ENCODE measurements at regions not wholly inside any gene's neighbourhood (a gene's known extent, or its start where the extent isn't known, plus 50 kb on each side); places are given as distances from the start of the nearest gene placed in this dataset.
"Not testable (repeated sequence)": the region's sequence is repeated elsewhere in the genome, so short reads cannot be mapped to it uniquely, and the experiment has no call there.

DNA sequence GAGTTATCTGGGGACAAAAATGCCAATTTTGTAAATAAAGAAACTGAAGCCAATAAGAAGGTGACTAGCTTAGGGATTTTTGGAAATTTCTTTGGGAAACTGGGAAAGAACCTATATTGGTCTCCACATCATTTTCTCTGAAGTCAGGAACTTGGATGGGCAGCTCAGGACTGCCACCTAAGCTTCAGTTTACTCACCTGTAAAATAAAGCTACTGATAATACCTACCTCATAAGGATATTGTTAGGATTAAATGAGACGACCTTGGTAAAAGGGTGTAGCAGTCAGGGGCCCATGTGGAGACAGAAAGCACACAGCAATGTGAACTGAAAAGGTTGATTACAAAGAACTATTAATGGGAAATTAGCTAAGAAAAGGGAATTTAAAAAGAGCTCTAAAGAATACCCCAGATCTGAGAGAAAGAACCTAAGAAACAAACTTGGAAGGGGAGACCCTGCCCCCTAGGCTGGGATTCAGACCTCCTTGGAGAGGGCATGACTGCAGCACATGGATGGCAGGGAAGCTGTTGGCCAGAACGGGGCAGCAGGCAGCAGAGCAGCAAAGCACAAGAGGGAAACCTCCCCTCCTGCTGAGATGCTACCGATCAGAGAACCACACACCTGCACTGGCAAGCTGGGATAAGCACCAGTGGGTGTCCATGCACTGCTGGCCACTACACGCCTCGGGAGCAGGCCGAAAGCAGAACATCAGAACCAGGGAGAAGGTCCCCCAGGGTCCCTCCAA is 83.7 kb upstream of the THBS1 start:
- no peak for DNase-seq

- no peak for DNase-seq
Measured at GRCh38 chr15:39497759-39498565, 82.9 kb upstream of the THBS1 start.

GRCh38 chr15:39498629-39499028 is 82.2 kb upstream of the THBS1 start:
- no peak for DNase-seq

DNA sequence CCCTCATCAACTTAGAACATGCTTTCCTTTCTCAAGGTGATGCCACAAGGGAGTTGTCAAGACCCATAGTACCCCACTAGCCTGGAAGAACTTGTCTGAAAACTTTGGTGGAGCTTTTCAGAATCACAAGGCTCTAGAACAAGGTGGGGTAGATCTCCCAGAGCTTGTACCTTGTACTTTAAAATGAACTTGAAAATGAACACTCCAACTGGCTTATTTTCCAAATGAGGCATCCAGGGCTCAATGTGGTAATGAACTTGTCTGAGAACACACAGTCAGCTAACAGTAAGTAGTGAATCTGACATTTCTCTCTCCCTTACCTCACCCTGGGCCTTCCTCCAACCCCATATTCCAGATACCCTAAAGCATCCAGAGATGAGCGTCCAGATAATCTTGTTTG is 81.8 kb upstream of the THBS1 start:
- no peak for DNase-seq

- DNase-seq, result no peak
Measured at GRCh38 chr15:39499681-39500080, 81.2 kb upstream of the THBS1 start.

DNA sequence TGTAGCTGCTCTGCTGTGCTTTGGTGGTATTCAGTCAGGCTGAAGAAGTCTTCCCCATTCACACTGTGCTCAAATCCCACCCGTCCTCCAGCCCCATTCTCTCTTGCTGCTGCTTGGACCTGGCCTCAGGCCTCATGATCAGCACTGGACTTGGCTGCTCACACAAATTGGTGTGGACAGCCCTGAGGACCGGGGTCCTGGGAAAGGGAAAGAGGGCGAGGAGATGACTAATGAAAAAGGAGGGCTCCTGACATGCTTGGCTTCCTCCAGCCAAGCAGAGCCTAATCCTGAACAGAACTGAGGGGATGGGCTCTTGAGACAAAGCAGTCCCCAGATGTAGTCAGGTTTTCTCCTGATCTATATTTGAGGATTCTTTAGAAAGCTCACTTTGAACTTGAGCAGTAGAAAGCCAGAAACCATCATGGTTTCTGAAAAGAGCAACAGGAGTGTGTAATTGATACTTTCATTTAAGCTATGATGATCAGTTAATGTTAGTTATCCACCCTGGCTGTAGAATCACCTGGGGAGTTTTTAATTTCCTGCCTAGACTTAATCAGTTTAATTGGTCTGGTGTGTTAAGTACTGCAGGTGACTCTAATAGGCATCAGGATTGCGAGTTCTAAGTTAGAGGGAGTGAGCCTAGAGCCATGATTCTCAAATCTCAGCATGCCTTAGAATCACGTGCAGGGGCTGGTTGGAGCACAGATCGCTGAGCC is 79.4 kb upstream of the THBS1 start:
- DNase-seq, result no peak

DNA sequence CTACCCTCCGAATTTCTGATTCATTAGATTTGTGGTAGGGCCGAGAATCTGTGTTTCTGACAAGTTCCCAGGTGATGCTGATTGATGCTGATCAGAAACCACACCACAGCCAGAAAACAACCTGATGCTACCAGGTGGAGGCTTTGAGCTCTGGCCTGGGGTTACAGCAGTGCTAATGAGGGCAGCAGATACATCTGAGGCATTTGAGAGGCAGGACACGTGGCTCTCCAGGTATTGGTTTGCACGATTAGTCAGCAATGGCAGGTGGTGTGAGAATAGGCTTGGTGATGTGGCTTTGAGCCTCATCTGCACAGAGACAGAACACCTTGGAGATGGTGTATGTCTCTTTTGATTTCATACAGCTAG is 78.8 kb upstream of the THBS1 start:
- no peak for DNase-seq

DNA sequence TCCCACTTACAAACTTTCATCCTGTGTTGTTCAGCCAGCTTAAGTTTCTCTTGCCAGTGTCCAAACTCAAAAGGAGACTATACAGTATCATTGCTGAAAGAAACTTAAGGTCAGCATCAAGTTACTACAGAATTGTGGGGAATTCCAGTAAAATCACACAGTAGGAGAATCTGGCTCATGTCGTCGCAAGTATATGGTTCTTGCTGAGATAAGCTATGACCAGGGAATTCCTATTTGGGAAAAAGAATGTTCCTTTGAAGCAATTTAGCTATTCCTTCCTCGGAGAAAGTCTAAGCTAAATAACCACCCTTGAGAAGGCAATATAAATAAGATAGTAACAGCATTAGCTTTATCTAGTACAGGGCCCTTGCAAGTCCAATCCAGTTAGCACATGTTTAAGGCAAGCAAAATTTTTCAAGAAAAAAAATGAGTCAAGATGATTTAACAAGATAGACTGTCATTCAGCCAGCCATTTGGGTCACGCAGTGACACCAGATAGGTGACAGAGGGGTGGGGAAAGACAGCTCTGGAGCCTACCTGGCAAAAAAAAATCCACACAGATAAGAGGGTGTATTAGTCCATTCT is 78.2 kb upstream of the THBS1 start:
- no peak for DNase-seq

- no peak for DNase-seq
Measured at GRCh38 chr15:39503526-39503925, 77.4 kb upstream of the THBS1 start.

GRCh38 chr15:39504808-39505207 is 76.1 kb upstream of the THBS1 start:
- no peak for DNase-seq

GRCh38 chr15:39506146-39506545 is 74.7 kb upstream of the THBS1 start:
- DNase-seq, result no peak

DNA sequence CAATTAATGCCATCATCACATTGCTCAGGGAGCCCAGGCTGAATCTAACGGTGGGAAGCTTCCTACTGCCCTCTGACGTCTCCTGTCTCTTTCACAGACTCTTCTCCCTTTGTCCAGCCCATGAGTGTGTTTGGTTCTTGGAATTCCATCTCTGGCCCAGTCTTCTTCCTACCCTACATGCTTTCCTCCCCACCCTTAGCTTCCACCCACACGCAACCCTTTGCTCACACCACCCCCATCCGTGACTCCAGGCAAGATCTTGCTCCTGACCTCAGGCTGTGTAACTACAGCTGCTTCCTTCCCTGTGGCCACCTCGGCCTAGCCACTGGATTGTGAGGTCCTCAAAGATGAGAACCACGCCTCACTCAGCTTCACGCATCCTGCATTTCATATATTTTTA is 72.3 kb upstream of the THBS1 start:
- DNase-seq, result no peak

- DNase-seq, result no peak
Measured at GRCh38 chr15:39510001-39510701, 70.7 kb upstream of the THBS1 start.

DNA sequence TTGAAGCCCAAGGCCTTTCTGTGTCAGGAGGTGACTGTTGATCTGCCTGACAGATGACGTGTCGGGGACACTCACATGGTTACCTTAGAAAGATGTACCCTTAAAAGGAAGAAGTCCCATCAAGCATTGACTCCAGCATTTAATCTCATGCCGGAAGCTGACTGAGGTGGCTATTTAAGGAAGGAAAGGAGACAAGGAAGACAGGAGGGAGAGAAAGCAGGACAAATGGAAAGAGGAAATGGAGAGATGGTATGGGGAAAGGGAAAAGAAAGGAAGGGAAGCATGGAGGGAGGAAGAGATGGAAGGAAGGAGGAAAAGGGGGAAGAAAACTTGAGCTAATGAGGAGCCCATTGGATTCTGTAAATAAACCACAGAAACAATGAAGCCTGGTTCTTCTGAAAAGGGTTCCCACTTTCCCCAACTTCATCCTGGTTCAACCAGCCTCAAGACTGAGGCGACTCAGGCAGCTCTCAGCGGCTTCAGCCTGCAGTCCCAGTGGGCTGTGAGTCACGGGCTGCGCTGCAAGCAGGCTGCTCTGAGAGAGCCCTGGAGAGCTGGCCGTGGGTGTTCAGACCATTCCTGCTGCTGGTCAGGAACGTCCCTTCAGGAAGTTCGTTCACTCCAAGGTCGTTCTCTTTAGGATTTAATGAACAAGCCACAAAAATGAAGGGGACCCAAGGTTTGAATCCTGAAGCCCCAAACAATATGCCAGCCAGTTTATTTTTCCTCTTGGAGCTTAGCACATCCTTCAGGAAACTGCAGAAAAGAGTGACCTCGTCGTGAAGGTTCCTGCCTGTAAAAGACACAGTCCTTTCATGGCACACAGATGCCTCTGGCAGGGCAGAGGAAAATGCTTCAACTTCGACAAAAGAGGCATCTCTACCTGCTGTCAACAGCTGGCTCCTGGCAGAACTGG is 69.6 kb upstream of the THBS1 start:
- no peak for DNase-seq

GRCh38 chr15:39511916-39512260 is 69.0 kb upstream of the THBS1 start:
- no peak for DNase-seq

- no peak for DNase-seq
Measured at GRCh38 chr15:39512643-39513042, 68.2 kb upstream of the THBS1 start.

DNA sequence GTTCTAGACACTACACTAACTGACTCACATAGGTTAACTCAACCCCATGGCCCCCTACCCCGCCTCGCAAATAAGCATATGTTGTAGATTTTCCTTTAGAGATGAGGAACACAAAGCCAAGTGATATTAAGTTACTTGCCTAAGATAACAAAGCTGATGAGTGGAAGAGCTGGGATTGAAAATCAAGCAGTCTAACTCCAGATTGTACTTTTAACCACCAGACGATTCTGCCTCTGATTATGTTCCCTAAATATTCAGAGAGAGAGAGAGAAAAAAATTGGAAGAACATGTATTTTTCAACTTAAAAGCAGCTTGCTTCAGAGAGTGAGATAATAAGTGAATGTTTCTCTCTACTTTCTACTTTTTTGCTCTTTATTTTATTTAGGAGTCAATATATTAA is 66.9 kb upstream of the THBS1 start:
- no peak for DNase-seq

GRCh38 chr15:39514933-39515332 is 65.9 kb upstream of the THBS1 start:
- no peak for DNase-seq

GRCh38 chr15:39515765-39516164 is 65.1 kb upstream of the THBS1 start:
- DNase-seq, result no peak

DNA sequence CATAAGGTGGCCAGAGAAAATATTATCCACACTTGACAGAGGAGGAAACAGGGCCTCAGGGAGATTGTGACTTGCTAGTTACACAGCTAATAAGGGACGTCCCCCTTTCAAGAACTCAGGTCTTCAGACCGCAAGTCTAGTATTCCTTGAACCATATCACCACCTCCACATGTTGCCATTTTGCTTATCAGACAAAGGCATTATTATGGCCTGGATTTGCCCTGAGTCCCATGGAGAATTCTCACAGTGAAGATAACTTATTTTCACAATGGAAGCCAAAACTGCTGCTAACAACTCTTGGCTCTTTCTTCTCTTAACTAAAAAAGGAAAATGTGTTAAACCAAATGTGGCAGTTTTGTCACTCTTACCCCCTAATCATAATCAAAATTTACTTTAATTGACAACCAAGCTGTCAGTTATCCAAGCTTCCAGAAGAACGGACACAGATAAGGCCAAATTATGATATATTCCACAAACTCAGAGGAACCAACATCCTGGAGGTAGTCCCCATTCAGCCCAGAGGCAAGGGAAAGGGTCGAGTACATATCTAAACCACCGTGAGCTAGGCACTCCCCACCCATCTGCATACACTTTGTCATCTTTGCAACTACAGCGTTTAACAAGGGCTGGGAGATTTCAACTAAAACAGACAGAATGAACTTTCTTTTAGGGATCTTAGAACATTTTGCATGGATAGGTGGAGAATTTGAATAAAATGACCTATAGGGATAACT is 63.6 kb upstream of the THBS1 start:
- no peak for DNase-seq

GRCh38 chr15:39523968-39524367 is 56.9 kb upstream of the THBS1 start:
- DNase-seq, result not testable (repeated sequence)
